GM12865 (cell line): ENCODE measurements at regions not wholly inside any gene's neighbourhood (a gene's known extent, or its start where the extent isn't known, plus 50 kb on each side); places are given as distances from the start of the nearest gene placed in this dataset.
A peak's percentile ranks its signal among the peaks of the same experiment; 100 is the strongest.

ENCODE experiments used
- DNase-seq: peaks from one replicate; pipeline ENCODE4 v3.0.0; 2010; ENCODE audit warnings: low read depth
- H3K4me3 ChIP-seq: 2 replicates; pipeline ENCODE4 v1.5.1; 2011; ENCODE audit warnings: mild to moderate bottlenecking, low read depth, low read length, control low read depth
- CTCF ChIP-seq: IDR thresholded peaks from 2 replicates; pipeline ENCODE4 v1.5.1; 2011; ENCODE audit warnings: low read length, control low read depth, low read depth, inconsistent platforms; ENCODE audit not compliant: insufficient read depth; ENCODE audit errors: missing control alignments

GRCh38 chr2:191557841-191558240, 120.1 kb upstream of the NABP1 start:
- H3K4me3 ChIP-seq = no peak overlapping the region
- TF ChIP-seq CTCF = no peak

GRCh38 chr2:191559569-191559968, 118.4 kb upstream of the NABP1 start:
- TF ChIP-seq CTCF = no peak
- DNase-seq = no peak
- no peak overlapping the region for H3K4me3 ChIP-seq

More at GRCh38 chr2:191557841-191558240, 120.1 kb upstream of the NABP1 start:
- DNase-seq = peak; percentile 25

- no peak for DNase-seq
- no peak overlapping the region for H3K4me3 ChIP-seq
- TF ChIP-seq CTCF = no peak
These were observed 117.4 kb upstream of the NABP1 start for GRCh38 chr2:191560411-191560980.

- H3K4me3 ChIP-seq = no peak overlapping the region
- DNase-seq = no peak
- TF ChIP-seq CTCF = no peak
These were observed 112.8 kb upstream of the NABP1 start for GRCh38 chr2:191565120-191565519.

- peak; percentile 49 for DNase-seq
- no peak overlapping the region for H3K4me3 ChIP-seq
- no peak for TF ChIP-seq CTCF
These were observed 112.2 kb upstream of the NABP1 start for GRCh38 chr2:191565647-191566198.

GRCh38 chr2:191566344-191566743, 111.6 kb upstream of the NABP1 start:
- H3K4me3 ChIP-seq = no peak overlapping the region
- TF ChIP-seq CTCF = peak; percentile 78
- peak; percentile 80 for DNase-seq

- no peak for DNase-seq
- no peak for TF ChIP-seq CTCF
- no peak overlapping the region for H3K4me3 ChIP-seq
These were observed 110.7 kb upstream of the NABP1 start for GRCh38 chr2:191567206-191567605.
